GM21619 (cell line): ENCODE measurements at regions not wholly inside any gene's neighbourhood (a gene's known extent, or its start where the extent isn't known, plus 50 kb on each side); places are given as distances from the start of the nearest gene placed in this dataset.
A peak's percentile ranks its signal among the peaks of the same experiment; 100 is the strongest.

Experiments used
- ATAC-seq: cut with Tn5 transposase; IDR thresholded peaks from one replicate; pipeline ENCODE4 v1.9.1; 2021; ENCODE audit not compliant: unreplicated experiment

DNA sequence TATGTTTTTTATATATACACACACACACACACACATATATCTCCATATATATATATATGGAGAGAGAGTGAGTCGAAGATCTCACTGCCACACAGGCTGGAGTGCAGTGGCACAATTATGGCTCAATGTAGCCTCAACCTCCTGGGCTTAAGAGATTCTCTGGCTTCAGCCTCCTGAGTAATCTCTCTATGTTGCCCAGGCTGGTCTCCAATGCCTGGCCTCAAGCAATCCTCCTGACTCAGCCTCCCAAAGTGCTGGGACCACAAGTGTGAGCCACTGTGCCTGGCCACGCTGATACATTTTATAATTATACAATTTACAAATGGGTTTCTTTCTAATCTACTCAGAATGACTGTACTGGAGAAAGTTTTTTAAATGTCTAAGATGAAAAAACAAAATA lies 664.2 kb downstream of the PTPRC start:
- ATAC-seq, result no peak

DNA sequence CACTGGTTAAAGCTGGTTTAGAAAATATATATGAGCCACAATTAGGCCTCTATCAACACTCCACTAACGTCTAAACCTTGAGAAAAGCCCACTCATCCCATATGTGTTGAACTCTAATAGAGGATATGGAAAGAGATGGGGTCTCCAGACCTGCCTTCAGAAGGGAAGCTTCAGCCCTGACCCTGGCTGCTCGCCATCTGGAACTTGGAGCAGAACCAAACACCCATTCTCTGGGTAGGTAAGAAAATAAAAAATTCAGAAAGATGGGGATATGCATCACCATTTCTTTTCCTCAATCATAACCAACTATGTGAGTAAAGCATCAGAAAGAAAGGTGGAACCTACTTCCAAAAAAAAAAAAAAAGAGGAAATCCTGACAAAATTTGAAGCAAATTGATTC lies 666.2 kb downstream of the PTPRC start:
- no peak for ATAC-seq

DNA sequence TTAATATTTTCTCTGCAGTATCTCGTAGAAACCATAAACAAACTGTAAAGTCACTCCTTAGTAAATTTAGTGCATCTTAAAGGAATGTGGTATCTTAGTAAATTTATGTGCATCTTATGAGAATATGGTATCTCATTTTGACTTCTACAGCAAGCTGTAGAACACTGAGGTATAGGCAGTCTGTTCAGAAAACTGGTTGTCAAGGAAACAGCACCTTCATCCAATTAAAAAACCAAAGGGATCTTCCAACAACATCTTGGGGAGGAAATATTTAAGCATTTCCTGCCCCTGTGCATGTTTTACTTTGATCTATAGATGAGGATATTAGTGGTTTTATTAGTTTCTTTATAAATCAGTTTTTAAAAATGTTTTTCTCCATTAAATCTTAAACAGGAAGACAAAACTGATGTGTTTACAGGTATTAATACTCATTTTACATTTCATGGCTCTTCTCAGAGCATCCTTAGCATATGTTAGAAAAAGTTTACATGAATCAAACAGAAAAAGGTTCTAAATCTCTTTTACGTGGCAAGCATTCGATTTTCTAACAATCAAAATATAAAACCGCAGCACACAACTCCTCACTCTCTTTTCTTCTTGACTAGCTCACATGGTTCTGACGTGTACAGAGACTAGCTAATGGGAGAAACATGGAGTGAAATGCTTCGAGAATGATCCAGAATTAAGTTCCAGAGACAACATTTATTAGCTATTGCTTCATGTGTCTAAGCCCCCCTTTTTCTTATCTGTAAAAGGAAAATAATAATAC lies 668.8 kb downstream of the PTPRC start:
- no peak for ATAC-seq

DNA sequence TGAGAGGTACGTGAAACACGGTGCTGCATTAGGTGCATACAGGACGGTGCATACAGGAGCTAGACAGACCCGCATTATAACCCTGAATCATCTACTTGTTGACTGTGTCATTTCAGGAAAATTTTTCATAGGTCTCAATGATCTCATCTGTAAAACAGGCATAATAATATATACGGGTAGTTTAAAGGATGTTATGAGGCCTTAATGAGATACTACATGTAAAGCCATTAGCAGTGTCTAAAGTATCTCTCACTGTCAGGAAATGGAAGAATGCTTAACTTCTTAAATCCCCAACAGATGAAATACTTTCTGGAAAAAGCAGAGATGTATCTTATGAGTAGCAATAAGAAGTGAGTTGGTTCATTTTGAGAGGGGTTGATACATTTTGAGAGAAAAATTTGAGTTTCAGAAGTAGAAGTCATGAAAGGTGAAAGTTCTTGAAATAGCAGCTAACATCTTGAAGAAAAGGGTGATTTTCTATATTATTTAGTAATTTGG lies 669.6 kb downstream of the PTPRC start:
- ATAC-seq, result peak; percentile 49

DNA sequence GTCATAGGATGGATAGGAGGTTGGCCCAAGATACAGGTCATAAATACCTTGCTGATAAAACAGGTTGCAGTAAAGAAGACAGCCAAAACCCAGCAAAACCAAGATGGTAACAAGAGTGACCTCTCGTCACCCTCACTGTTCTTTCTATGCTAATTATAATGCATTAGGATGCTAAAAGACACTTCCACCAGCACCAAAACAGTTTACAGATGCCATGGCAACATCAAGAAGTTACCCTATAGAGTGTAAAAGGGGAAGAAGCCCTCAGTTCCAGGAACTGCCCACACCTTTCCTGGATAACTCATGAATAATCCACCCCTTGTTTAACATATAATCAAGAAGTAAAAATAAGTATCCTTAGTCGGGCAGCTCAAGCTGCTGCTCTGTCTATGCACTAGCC lies 671.9 kb downstream of the PTPRC start:
- no peak for ATAC-seq

GRCh38 chr1:199311478-199312262 lies 672.8 kb downstream of the PTPRC start:
- ATAC-seq, result no peak

- no peak for ATAC-seq
Observed at GRCh38 chr1:199312626-199313025, 673.8 kb downstream of the PTPRC start.

DNA sequence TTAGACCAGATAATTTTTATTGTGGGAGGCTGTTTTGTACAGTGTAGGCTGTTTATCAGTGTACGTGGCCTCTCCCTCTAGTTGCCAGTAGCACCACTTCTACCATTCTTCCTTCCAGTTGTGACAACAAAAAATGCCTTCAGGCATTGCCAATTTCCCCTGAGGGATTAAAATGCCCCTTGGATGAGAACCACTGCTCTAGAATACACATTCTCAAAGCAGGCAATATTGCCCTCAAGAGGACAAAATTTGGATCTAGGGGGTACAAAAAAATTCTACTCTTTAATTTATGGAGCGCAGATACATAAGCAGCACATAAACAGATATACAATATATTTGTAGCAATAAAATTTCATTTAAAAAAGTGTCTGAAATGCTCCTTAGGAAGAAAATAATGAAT lies 674.6 kb downstream of the PTPRC start:
- ATAC-seq, result no peak

GRCh38 chr1:199319341-199319740 lies 680.5 kb downstream of the PTPRC start:
- ATAC-seq, result no peak

DNA sequence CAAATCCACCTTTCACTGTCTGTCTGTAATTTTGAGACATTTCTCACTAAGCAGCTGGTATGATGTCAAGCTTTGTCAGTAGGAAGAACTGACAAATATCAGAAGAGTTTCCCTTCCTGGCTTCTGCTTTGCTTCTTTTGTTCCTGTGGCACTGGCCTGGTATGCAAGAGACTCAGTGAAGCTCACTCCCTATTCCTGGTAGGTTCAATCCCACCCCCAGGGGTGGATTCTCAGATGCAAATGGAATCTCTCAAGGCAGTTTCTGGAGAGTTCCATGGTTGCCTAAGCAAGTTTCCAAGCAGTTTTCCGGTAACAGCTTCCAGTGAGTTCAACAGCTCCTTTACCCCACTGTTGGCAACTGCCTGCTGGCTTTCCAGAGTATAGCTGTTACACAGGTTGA lies 683.4 kb downstream of the PTPRC start:
- no peak for ATAC-seq

- ATAC-seq, result no peak
Observed at GRCh38 chr1:199333180-199333579, 694.3 kb upstream of the NR5A2 start.

DNA sequence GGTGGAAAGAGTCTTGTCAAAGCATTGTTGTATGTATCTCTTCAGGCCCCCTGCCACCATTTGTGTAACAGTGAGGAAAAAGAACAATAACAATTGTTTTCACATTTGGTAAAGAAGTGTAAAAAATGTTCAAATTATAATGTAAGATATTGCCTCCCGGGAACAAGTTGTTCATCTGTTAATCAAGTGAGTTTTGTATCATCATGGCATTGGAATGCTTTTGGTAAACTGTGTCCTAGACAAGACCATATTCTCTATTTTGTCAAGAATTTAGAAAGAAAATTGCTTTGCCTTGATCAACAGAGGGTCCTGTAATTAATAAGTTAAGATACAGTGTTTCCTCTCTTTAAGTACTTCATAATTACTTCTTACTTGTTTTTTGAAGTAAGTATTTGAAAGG lies 692.0 kb upstream of the NR5A2 start:
- no peak for ATAC-seq

DNA sequence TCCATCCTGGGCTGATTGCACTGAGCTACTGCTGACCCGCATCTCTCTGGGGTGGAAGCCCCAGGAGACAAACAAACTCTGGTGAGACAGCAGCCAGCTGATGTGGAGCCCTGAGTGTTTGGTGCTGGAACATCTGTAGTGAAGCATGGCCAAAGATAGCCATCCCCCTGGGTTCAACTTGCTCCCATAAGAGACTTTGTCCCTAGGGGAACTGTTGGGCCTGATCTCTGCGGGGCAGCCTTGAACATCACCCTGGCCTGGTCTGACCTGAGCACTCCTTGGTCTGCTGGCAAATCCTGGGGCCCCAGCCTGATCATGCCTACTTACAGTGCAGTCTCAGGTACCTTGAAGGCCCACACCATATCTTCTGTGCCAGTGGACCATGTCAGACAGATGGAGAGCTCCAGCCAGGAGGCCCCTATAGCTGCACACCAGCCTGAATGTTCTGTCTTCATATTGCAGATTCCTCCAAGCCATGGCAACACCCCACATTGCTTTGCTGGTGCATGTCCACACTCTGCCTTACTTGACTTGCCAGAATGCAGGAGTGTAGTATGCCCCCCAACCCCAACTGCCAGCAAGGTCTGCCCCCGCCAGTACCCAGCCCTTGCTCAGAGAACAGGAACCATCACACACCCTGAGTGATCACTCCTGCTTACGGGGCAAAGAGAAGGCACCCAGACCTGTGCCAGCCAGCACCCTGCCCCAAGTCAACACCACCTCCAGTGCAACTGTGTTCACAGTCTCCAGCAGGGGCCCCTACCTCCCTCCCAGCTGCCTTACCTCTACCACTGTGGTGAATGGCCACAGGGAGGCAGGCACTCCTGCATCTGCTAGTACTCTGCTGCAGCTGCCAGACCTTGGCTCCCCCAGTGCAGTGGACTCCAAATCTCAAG lies 690.5 kb upstream of the NR5A2 start:
- no peak for ATAC-seq

DNA sequence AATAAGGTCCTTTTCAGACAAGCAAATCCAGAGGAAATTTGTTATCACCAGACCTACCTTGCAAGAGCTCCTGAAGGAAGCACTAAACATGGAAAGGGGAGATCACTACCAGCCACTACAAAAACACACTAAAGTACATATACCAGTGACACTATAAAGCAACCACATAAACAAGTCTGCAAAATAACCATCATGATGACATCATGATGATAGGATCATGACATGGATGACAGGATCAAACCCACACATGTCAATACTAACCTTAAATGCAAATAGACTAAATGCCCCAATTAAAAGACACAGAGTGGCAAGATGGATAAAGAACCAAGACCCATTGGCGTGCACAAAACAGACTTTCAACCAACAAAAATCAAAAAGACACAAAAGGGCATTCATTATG lies 688.8 kb upstream of the NR5A2 start:
- no peak for ATAC-seq

DNA sequence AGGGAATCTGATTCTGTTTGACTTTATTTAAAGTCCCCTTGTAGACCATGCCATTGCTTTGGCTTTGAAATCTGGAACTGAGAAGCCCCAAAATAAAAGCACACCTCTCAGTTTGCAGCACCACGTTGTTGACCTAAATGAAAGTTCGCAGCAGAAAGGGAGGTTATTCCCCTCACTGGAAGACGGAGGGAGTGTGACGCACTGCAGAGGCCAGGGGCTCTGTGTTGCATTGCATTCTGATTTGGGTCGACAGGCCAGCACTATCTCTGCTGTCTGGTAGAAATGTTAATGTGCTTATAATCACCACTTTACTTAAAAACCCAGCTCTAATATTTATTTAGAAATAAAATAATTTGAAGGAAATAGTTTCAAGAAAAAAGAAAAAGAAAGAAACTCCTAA lies 675.2 kb upstream of the NR5A2 start:
- no peak for ATAC-seq

- no peak for ATAC-seq
Observed at GRCh38 chr1:199353906-199354305, 673.6 kb upstream of the NR5A2 start.

- no peak for ATAC-seq
Observed at GRCh38 chr1:199356561-199356960, 670.9 kb upstream of the NR5A2 start.

DNA sequence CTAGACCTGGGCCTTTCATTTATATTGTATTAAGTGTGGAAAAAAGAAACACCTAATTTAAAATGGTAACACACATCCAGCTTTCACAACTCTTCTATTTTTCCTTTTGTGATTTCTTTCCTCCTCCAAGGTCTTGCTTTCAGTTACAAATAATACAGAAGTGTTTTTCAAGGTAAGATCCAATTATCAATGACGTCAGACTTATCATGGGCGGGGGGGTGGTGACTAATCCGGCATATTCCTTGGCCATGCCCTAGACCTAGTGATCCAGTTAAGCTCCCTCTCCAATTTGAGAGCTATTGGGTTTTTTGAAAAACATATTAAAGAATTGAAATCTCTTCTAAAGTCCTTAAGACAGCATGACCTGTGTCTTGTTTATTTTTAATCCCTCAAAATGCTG lies 669.9 kb upstream of the NR5A2 start:
- ATAC-seq, result no peak

- no peak for ATAC-seq
Observed at GRCh38 chr1:199362996-199363395, 664.5 kb upstream of the NR5A2 start.

- ATAC-seq, result no peak
Observed at GRCh38 chr1:199373139-199373538, 654.4 kb upstream of the NR5A2 start.

DNA sequence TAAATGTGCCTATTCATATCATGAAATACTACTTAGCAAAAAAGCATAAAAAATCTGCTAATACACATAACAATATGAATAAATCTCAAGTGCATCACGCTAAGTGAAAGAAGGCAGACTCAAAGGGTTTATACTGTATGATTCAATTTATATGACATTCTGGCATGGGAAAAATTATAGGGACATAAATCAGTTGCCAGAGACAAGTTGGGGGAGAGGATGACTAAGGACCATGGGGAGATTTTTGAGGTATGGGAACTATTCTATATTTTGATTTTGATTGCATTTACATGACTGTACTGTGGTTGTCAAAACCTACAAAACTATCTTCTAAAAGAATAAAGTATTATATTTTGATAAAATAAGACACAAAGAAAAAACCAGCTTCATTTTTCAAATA lies 650.3 kb upstream of the NR5A2 start:
- no peak for ATAC-seq
